BLaER1 treated with 17β-estradiol and CSF1 and Interleukin-3, amounts not matched to agents 10 nM and 100 nM (cell line): ENCODE measurements at regions not wholly inside any gene's neighbourhood (a gene's known extent, or its start where the extent isn't known, plus 50 kb on each side); places are given as distances from the start of the nearest gene placed in this dataset.

Source experiments
- H3K27ac ChIP-seq, 11 experiments: shearing (Covaris generic); formaldehyde crosslinking; 2 replicates each; pipeline ENCODE4 v1.8.1; 2022
- H3K27me3 ChIP-seq, 11 experiments: shearing (Covaris generic); formaldehyde crosslinking; 2 replicates each; pipeline ENCODE4 v1.8.1; 2022
- H3K36me3 ChIP-seq, 11 experiments: shearing (Covaris generic); formaldehyde crosslinking; 2 replicates each; pipeline ENCODE4 v1.8.1; 2022
- H3K4me1 ChIP-seq, 10 experiments: shearing (Covaris generic); formaldehyde crosslinking; 2 replicates each; pipeline ENCODE4 v1.8.1; 2022
- H3K4me2 ChIP-seq, 11 experiments: shearing (Covaris generic); formaldehyde crosslinking; 2 replicates each; pipeline ENCODE4 v1.8.1; 2022
- H3K4me3 ChIP-seq, 10 experiments: shearing (Covaris generic); formaldehyde crosslinking; 2 replicates each; pipeline ENCODE4 v1.8.1; 2022
- H3K9ac ChIP-seq, 11 experiments: shearing (Covaris generic); formaldehyde crosslinking; 2 replicates each; pipeline ENCODE4 v1.8.1; 2022
- H3K9me3 ChIP-seq, 11 experiments: shearing (Covaris generic); formaldehyde crosslinking; replicated peaks in 1 of 11; 2 replicates each; pipeline ENCODE4 v1.8.1; 2022
- H4K20me1 ChIP-seq, 11 experiments: shearing (Covaris generic); formaldehyde crosslinking; 2 replicates each; pipeline ENCODE4 v1.8.1; 2022
- Cebpa-rat ChIP-seq, 11 experiments: shearing (Covaris generic); IDR thresholded peaks; 2 replicates each; pipeline ENCODE4 v1.8.1; 2022

DNA sequence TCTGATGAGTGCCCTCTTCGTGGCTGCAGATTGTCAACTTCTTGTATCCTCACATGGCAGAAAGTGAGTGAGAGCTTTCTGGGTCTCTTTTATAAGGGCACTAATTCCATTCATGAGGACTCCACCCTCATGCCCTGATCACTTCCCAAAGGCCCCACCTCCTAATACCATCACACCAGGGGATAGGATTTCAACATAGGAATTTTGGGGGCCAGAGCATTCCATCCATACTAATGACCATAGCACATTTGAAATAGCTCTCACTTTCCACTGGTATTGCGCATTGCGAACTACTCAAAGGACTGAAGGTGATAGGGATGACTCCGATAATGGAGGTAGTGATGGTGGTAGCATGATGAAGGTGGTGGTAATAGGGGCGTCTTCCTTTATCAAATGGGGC lies 324.3 kb downstream of the PRL start:
- no peak overlapping the region for H3K4me3 ChIP-seq
- peak overlapping the region in 1 of 11 experiments; percentile 90; a peak in 1 of 22 replicates for H3K27ac ChIP-seq
- peaks cover 0 to 54% (median 39%) of the 10 kb centered on the region in 11 experiments; a peak in 13 of 22 replicates for H3K36me3 ChIP-seq
- H3K27me3 ChIP-seq = no peaks in the 10 kb centered on the region
- H3K4me2 ChIP-seq = peak overlapping the region in 2 of 11 experiments; percentile 1 to 71; a peak in 3 of 22 replicates
- H4K20me1 ChIP-seq = no peaks in the 10 kb centered on the region
- peaks cover 0 to 41% (median 21%) of the 10 kb centered on the region in 11 experiments; a peak in 16 of 22 replicates for H3K9me3 ChIP-seq
- peaks cover 28 to 55% (median 45%) of the 10 kb centered on the region in 10 experiments for H3K4me1 ChIP-seq
- TF ChIP-seq Cebpa-rat (IDR thresholded peaks at IDR 0.05) = no peak
- H3K9ac ChIP-seq = no peak overlapping the region

DNA sequence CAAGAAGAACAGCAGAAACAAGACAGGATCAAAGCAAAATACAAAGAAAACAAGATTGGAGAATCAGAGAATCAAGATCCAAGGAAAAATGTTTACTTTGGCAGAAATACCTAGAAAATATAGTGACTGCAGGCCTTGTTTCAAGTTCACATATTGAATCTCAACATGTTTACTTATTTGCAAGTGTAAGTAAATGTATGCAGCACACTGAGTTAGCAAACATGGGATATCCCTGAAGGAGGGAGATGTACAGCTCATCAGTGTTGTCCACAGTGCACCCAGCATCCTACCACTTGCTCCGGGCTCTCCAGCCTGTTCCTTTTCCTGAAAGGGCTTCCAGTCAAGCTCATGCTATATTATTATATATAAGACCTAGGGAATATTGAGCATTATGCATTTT lies 319.5 kb downstream of the PRL start:
- no peaks in the 10 kb centered on the region for H3K27me3 ChIP-seq
- no peak overlapping the region for H3K27ac ChIP-seq
- H3K36me3 ChIP-seq = peaks cover 0 to 98% (median 76%) of the 10 kb centered on the region in 11 experiments; a peak in 16 of 22 replicates
- peaks cover 0 to 72% (median 45%) of the 10 kb centered on the region in 11 experiments; a peak in 18 of 22 replicates for H3K9me3 ChIP-seq
- H4K20me1 ChIP-seq = no peaks in the 10 kb centered on the region
- H3K4me3 ChIP-seq = no peak overlapping the region
- H3K9ac ChIP-seq = no peak overlapping the region
- H3K4me2 ChIP-seq = no peak overlapping the region
- TF ChIP-seq Cebpa-rat (IDR thresholded peaks at IDR 0.05) = no peak
- peaks cover 0 to 21% (median 7%) of the 10 kb centered on the region in 10 experiments; a peak in 11 of 20 replicates for H3K4me1 ChIP-seq

DNA sequence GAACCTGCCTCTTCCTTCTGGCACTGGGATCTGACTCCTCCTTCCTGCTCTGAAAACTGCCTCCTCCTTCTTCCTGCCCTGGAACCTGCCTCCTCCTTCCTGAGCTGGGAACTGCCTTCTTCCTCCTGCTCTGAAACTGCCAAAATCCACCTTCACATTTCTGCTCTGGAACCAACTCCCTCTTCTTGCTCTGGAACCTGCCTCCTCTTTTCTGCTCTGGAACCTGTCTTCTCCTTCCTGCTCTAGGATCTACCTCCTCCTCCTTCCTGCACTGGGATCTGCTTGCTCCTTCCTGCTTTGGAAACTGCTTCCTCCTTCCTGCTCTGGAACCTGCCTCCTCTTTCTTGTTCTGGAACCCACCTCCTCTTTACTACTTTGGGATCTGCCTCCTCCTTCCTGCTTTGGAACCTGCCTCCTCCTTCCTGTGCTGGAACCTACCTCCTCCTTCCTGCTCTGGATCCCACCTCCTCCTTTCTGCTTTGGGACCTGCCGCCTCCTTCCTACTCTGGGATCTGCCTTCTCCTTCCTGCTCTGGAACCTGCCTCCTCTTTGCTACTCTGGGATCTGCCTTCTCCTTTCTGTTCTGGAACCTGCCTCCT lies 315.5 kb downstream of the PRL start:
- Histone ChIP-seq H3K4me1 (peaks cover 4 to 27% (median 9%) of the 10 kb centered on the region in 10 experiments), H3K4me3 (no peak overlapping the region), H3K9me3 (peaks cover 0 to 49% (median 30%) of the 10 kb centered on the region in 11 experiments; a peak in 18 of 22 replicates)

DNA sequence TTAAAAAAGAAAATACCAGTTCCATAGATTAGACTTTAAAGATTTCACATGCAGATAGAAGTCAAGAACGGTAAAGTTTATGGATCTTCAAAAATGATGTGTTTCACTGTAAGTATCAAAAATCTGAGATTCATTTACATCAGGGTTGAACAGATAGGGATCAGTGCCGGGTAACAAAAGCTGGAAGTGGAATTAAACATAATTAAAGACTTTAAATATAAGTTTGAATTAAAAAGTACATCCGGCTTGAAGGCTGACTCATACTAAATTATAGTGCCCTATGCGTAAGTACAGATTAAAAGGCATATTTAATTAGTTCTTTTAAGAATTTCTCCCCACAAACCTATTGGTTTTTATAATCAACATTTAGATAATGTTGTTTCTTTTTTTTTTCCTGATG lies 312.7 kb downstream of the PRL start:
- Histone ChIP-seq H3K27me3 (no peaks in the 10 kb centered on the region), H4K20me1 (no peaks in the 10 kb centered on the region), H3K27ac (no peak overlapping the region), H3K4me2 (no peak overlapping the region), H3K4me3 (no peak overlapping the region), H3K36me3 (peaks cover 0 to 61% (median 42%) of the 10 kb centered on the region in 11 experiments; a peak in 16 of 22 replicates), H3K9ac (no peak overlapping the region), H3K9me3 (peaks cover 0 to 41% (median 27%) of the 10 kb centered on the region in 11 experiments; a peak in 18 of 22 replicates), H3K4me1 (peaks cover 26 to 46% (median 33%) of the 10 kb centered on the region in 10 experiments)
- TF ChIP-seq Cebpa-rat (IDR thresholded peaks at IDR 0.05) = no peak

More for the DNA sequence above, 315.5 kb downstream of the PRL start:
- no peak overlapping the region for H3K9ac ChIP-seq
- H3K27me3 ChIP-seq = no peaks in the 10 kb centered on the region
- peak overlapping the region in 2 of 11 experiments; percentile 25 to 48; a peak in 4 of 22 replicates for H3K27ac ChIP-seq
- H3K4me2 ChIP-seq = peak overlapping the region in 1 of 11 experiments; percentile 53; a peak in 1 of 22 replicates
- H3K36me3 ChIP-seq = peaks cover 0 to 85% (median 59%) of the 10 kb centered on the region in 11 experiments; a peak in 16 of 22 replicates
- H4K20me1 ChIP-seq = no peaks in the 10 kb centered on the region
- no peak for TF ChIP-seq Cebpa-rat (IDR thresholded peaks at IDR 0.05)

DNA sequence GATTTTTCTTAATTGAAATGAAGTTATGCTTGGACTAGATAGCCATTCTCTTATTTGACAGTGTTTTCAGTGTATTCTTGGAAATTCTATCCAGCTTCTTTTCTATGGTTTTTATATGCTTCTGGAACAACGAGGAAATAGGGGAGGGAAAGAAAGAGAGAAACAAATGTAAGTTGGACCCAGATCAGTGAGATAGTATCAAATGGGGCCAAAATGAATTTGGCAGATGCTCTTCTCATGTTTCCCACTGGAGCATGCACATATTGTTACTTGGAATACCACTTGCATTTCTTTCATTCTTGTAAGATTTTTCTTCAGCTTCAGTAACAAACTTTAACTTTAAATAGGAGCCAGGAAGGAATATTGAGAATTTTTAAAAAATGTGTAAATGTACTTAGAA lies 312.3 kb downstream of the PRL start:
- no peak overlapping the region for H3K4me3 ChIP-seq
- peaks cover 0 to 43% (median 26%) of the 10 kb centered on the region in 11 experiments; a peak in 18 of 22 replicates for H3K9me3 ChIP-seq
- no peak overlapping the region for H3K4me2 ChIP-seq
- no peak for TF ChIP-seq Cebpa-rat (IDR thresholded peaks at IDR 0.05)
- H3K27me3 ChIP-seq = no peaks in the 10 kb centered on the region
- H3K9ac ChIP-seq = no peak overlapping the region
- H4K20me1 ChIP-seq = no peaks in the 10 kb centered on the region
- peaks cover 0 to 61% (median 38%) of the 10 kb centered on the region in 11 experiments; a peak in 16 of 22 replicates for H3K36me3 ChIP-seq
- 0 out of 22 replicates have a peak overlapping the region, but pooled peaks of 1 of the 11 experiments have one; percentile 10 for H3K27ac ChIP-seq
- peaks cover 26 to 44% (median 33%) of the 10 kb centered on the region in 10 experiments for H3K4me1 ChIP-seq

DNA sequence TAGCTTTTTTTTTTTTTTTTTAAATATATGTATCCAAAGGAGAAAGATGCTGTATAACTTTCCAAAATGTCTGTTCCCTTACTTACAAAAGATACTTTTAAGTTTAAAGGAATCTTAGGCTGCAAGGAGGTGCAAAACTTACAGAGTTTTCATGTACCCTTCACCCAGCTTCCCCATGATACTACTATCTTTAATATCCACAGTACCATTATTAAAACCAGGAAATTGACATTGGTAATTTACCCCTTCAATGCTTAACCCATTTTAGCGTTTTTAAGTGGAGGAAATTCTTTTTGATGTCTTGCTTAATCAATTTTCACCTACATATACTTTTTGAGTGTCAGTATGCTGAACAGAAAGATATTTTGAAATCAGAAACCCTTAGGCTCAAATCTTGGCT lies 310.9 kb downstream of the PRL start:
- Histone ChIP-seq H3K36me3 (peaks cover 0 to 47% (median 25%) of the 10 kb centered on the region in 11 experiments; a peak in 15 of 22 replicates), H3K9me3 (peaks cover 0 to 30% (median 13%) of the 10 kb centered on the region in 11 experiments; a peak in 18 of 22 replicates), H3K4me2 (peak overlapping the region; percentile 75 to 95 (median 91); a peak in 21 of 22 replicates), H3K9ac (peak overlapping the region in 2 of 11 experiments; percentile 66 to 71; a peak in 2 of 22 replicates), H4K20me1 (no peaks in the 10 kb centered on the region), H3K4me1 (peaks cover 26 to 46% (median 30%) of the 10 kb centered on the region in 10 experiments), H3K27ac (peak overlapping the region in 8 of 11 experiments; percentile 69 to 85 (median 78); a peak in 9 of 22 replicates), H3K27me3 (no peaks in the 10 kb centered on the region), H3K4me3 (no peak overlapping the region)
- no peak for TF ChIP-seq Cebpa-rat (IDR thresholded peaks at IDR 0.05)

DNA sequence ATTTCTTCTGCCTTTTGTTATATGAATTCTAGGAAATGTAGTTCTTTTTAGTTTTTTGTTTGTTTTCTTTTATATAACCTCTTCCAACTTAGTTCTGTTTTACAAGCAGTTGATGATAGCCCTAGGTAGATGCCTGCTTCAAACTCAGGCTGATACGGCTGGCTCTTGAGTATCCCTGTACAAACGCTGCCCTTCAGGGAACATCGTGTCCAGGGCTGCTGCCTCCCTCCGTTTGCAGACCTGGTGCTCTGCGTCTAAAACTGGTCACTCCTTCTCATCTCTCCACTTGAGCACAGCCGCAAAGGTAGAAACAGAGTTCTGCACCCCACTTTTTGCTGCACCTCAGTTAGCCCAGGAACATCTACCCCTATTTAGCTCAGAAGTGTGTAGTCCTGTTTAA lies 310.1 kb downstream of the PRL start:
- TF ChIP-seq Cebpa-rat (IDR thresholded peaks at IDR 0.05) = no peak
- Histone ChIP-seq H4K20me1 (no peaks in the 10 kb centered on the region), H3K27me3 (no peaks in the 10 kb centered on the region), H3K4me2 (peak overlapping the region; percentile 75 to 95 (median 91)), H3K4me3 (peak overlapping the region; percentile 31 to 58 (median 50); a peak in 16 of 20 replicates), H3K36me3 (peaks cover 0 to 47% (median 17%) of the 10 kb centered on the region in 11 experiments; a peak in 15 of 22 replicates), H3K9ac (peak overlapping the region; percentile 23 to 77 (median 65); a peak in 21 of 22 replicates), H3K4me1 (peaks cover 28 to 51% (median 34%) of the 10 kb centered on the region in 10 experiments), H3K9me3 (peaks cover 0 to 22% (median 5%) of the 10 kb centered on the region in 11 experiments; a peak in 15 of 22 replicates), H3K27ac (peak overlapping the region in 10 of 11 experiments; percentile 69 to 85 (median 78); a peak in 21 of 22 replicates)

DNA sequence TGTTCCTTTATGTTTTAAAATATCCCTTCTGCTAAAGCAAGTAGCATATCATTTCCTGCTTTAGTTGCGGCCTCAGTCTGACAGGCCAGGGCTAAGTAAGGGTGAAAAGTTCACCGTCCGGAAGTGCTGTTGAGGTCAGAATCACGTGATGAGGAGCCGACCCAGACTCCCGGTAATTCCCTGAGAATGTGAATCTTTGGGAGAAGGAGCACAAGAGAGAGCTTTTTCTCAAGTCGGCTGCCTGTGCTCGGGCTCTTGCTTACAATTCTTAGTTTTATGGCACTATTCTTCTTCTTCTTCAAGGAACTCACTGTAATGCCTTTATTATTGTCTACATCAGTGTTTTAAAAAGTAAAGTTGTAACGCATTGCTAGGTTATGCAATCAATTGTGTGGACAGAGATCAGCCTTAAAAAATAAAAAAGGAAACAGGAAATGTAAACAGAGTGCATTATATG lies 309.3 kb downstream of the PRL start:
- peaks cover 0 to 49% (median 13%) of the 10 kb centered on the region in 11 experiments; a peak in 12 of 22 replicates for H3K36me3 ChIP-seq
- peak overlapping the region; percentile 75 to 95 (median 91) for H3K4me2 ChIP-seq
- no peak for TF ChIP-seq Cebpa-rat (IDR thresholded peaks at IDR 0.05)
- no peaks in the 10 kb centered on the region for H3K27me3 ChIP-seq
- H3K4me3 ChIP-seq = peak overlapping the region; percentile 31 to 58 (median 50); a peak in 17 of 20 replicates
- H3K4me1 ChIP-seq = peaks cover 36 to 59% (median 41%) of the 10 kb centered on the region in 10 experiments
- H3K9me3 ChIP-seq = peaks cover 0 to 20% (median 5%) of the 10 kb centered on the region in 11 experiments; a peak in 8 of 22 replicates
- peak overlapping the region; percentile 50 to 85 (median 77); a peak in 21 of 22 replicates for H3K27ac ChIP-seq
- H3K9ac ChIP-seq = peak overlapping the region; percentile 56 to 77 (median 65); a peak in 21 of 22 replicates
- no peaks in the 10 kb centered on the region for H4K20me1 ChIP-seq
